ENCODE measurements at regions not wholly inside any gene's neighbourhood (a gene's known extent, or its start where the extent isn't known, plus 50 kb on each side); places are given as distances from the start of the nearest gene placed in this dataset.

GRCh38 chr3:83835040-83835439 is 1123.7 kb upstream of the CADM2 start:
- TF ChIP-seq POLR2A (IDR thresholded peaks at IDR 0.05; ENCODE audit: low read length), result no peak
- no peak for TF ChIP-seq GATA1 (IDR thresholded peaks at IDR 0.05; ENCODE audit: low read depth, low read length)
